KOPT-K1 (cell line): ENCODE measurements at regions not wholly inside any gene's neighbourhood (a gene's known extent, or its start where the extent isn't known, plus 50 kb on each side); places are given as distances from the start of the nearest gene placed in this dataset.
"Not testable (repeated sequence)": the region's sequence is repeated elsewhere in the genome, so short reads cannot be mapped to it uniquely, and the experiment has no call there.

Experiments
- H3K27ac ChIP-seq: fragments of 200-600 bp; sonication (generic); 2 replicates; pipeline ENCODE4 v1.5.1; 2016; ENCODE audit warnings: antibody characterized with exemption, mild to moderate bottlenecking, low read depth, low read length; ENCODE audit not compliant: poor library complexity, severe bottlenecking
- H3K36me3 ChIP-seq: fragments of 200-600 bp; sonication (generic); 2 replicates; pipeline ENCODE4 v1.5.1; 2017; ENCODE audit warnings: antibody characterized with exemption, mild to moderate bottlenecking, low read length, moderate library complexity; ENCODE audit not compliant: insufficient read depth
- H3K9me3 ChIP-seq: fragments of 200-600 bp; sonication (generic); 2 replicates; pipeline ENCODE4 v1.5.1; 2017; ENCODE audit warnings: antibody characterized with exemption, low read length, mild to moderate bottlenecking; ENCODE audit not compliant: insufficient read depth, poor library complexity, severe bottlenecking

- Histone ChIP-seq H3K9me3 (no peaks in the 10 kb centered on the region), H3K27ac (no peak overlapping the region), H3K36me3 (no peaks in the 10 kb centered on the region)
Measured at GRCh38 chr1:190935925-190936324, 458.3 kb upstream of the BRINP3 start.

GRCh38 chr1:190936337-190936736, 458.7 kb upstream of the BRINP3 start:
- no peak overlapping the region for H3K27ac ChIP-seq
- H3K9me3 ChIP-seq: no peaks in the 10 kb centered on the region
- no peaks in the 10 kb centered on the region for H3K36me3 ChIP-seq

- Histone ChIP-seq H3K36me3 (no peaks in the 10 kb centered on the region), H3K27ac (no peak overlapping the region), H3K9me3 (no peaks in the 10 kb centered on the region)
Measured at GRCh38 chr1:190940951-190941350, 463.3 kb upstream of the BRINP3 start.

GRCh38 chr1:190942475-190942874, 464.8 kb upstream of the BRINP3 start:
- no peak overlapping the region for H3K27ac ChIP-seq
- no peaks in the 10 kb centered on the region for H3K9me3 ChIP-seq
- H3K36me3 ChIP-seq: no peaks in the 10 kb centered on the region

GRCh38 chr1:190943722-190944121, 466.1 kb upstream of the BRINP3 start:
- not testable (repeated sequence) for H3K9me3 ChIP-seq, H3K27ac ChIP-seq, H3K36me3 ChIP-seq

- H3K27ac ChIP-seq: no peak overlapping the region
- no peaks in the 10 kb centered on the region for H3K36me3 ChIP-seq
- H3K9me3 ChIP-seq: no peaks in the 10 kb centered on the region
Measured at GRCh38 chr1:190949939-190950338, 472.3 kb upstream of the BRINP3 start.

- Histone ChIP-seq H3K27ac (no peak overlapping the region), H3K9me3 (no peaks in the 10 kb centered on the region), H3K36me3 (no peaks in the 10 kb centered on the region)
Measured at GRCh38 chr1:190957565-190957964, 479.9 kb upstream of the BRINP3 start.

GRCh38 chr1:190963321-190963720, 485.7 kb upstream of the BRINP3 start:
- Histone ChIP-seq H3K27ac (no peak overlapping the region), H3K36me3 (no peaks in the 10 kb centered on the region), H3K9me3 (no peaks in the 10 kb centered on the region)

GRCh38 chr1:190975827-190976226, 498.2 kb upstream of the BRINP3 start:
- Histone ChIP-seq H3K9me3 (no peaks in the 10 kb centered on the region), H3K36me3 (no peaks in the 10 kb centered on the region), H3K27ac (no peak overlapping the region)

GRCh38 chr1:191002768-191003167, 525.1 kb upstream of the BRINP3 start:
- H3K36me3 ChIP-seq: no peaks in the 10 kb centered on the region
- no peaks in the 10 kb centered on the region for H3K9me3 ChIP-seq
- H3K27ac ChIP-seq: no peak overlapping the region

- no peaks in the 10 kb centered on the region for H3K9me3 ChIP-seq
- no peak overlapping the region for H3K27ac ChIP-seq
- H3K36me3 ChIP-seq: no peaks in the 10 kb centered on the region
Measured at GRCh38 chr1:191016765-191017164, 539.1 kb upstream of the BRINP3 start.

GRCh38 chr1:191022856-191023255, 545.2 kb upstream of the BRINP3 start:
- H3K27ac ChIP-seq: no peak overlapping the region
- no peaks in the 10 kb centered on the region for H3K9me3 ChIP-seq
- H3K36me3 ChIP-seq: no peaks in the 10 kb centered on the region

GRCh38 chr1:191025896-191026642, 548.4 kb upstream of the BRINP3 start:
- H3K36me3 ChIP-seq: no peaks in the 10 kb centered on the region
- H3K9me3 ChIP-seq: no peaks in the 10 kb centered on the region
- H3K27ac ChIP-seq: no peak overlapping the region

GRCh38 chr1:191026828-191027227, 549.2 kb upstream of the BRINP3 start:
- Histone ChIP-seq H3K27ac (no peak overlapping the region), H3K36me3 (no peaks in the 10 kb centered on the region), H3K9me3 (no peaks in the 10 kb centered on the region)

- H3K27ac ChIP-seq: no peak overlapping the region
- H3K36me3 ChIP-seq: no peaks in the 10 kb centered on the region
- H3K9me3 ChIP-seq: no peaks in the 10 kb centered on the region
Measured at GRCh38 chr1:191034132-191034531, 556.5 kb upstream of the BRINP3 start.

- Histone ChIP-seq H3K36me3 (no peaks in the 10 kb centered on the region), H3K27ac (no peak overlapping the region), H3K9me3 (no peaks in the 10 kb centered on the region)
Measured at GRCh38 chr1:191043066-191043465, 565.4 kb upstream of the BRINP3 start.
